MM.1S (cell line): ENCODE measurements at regions not wholly inside any gene's neighbourhood (a gene's known extent, or its start where the extent isn't known, plus 50 kb on each side); places are given as distances from the start of the nearest gene placed in this dataset.

Experiments
- CTCF ChIP-seq: fragments of 300-600 bp; sonication (generic); IDR thresholded peaks from 2 replicates; pipeline ENCODE4 v1.5.1; 2016; ENCODE audit warnings: antibody characterized with exemption, low read length, mixed read lengths
- EZH2phosphoT487 ChIP-seq: fragments of 300-600 bp; sonication (generic); IDR thresholded peaks from 2 replicates; pipeline ENCODE4 v1.6.1; 2018; ENCODE audit warnings: antibody characterized with exemption, low read length

DNA sequence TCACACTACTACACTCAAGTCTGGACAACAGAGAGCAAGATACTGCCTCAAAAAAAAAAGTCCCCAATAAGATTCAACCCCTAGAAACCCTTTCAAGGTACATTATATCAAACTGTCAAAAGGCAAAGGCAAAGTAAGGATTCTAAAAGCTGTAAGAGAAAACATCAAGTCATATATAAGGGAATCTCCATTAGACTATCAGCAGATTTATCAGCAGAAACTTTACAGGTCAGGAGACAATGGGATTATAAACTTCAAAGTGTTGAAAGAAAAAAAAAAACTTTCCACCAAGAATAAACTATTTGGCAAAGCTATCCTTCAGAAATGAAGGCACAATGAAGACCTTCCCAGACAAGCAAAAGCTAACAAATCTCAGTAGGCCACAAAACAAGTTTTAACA, 63.5 kb upstream of the DMRT1 start:
- TF ChIP-seq CTCF (no peak), EZH2phosphoT487 (no peak)
